Kidney tubule cell (primary cell): ENCODE measurements at regions not wholly inside any gene's neighbourhood (a gene's known extent, or its start where the extent isn't known, plus 50 kb on each side); places are given as distances from the start of the nearest gene placed in this dataset.

Experiments
- DNase-seq: peaks from one replicate; pipeline ENCODE4 v3.0.0-alpha.2; 2018; ENCODE audit warnings: low spot score

DNA sequence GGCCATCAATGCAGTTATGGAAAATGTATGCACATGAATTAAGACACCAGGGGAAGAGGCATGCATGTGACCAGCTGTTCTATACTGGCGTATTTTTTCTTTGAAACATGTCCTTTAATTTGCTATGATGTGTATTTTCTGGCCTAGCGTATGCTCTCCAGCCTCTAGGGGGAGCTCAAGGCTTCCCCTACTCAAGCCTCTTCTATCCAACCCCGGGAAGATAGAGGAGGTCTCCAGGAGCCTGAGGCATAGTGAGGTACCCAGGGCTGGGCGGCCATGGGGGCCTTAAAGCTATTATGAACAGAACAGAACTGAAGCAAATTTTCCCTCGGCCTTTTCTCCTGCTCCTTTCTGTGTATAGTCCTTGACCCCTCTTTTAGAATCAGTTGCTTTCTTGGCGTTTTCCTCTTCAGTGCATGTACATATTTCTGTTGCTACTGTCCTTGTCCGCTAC lies 528.9 kb downstream of the MAFB start:
- DNase-seq, result peak; percentile 55

- no peak for DNase-seq
These were observed 529.8 kb downstream of the MAFB start for GRCh38 chr20:40159276-40159675.

- no peak for DNase-seq
These were observed 532.3 kb downstream of the MAFB start for GRCh38 chr20:40156600-40157317.

DNA sequence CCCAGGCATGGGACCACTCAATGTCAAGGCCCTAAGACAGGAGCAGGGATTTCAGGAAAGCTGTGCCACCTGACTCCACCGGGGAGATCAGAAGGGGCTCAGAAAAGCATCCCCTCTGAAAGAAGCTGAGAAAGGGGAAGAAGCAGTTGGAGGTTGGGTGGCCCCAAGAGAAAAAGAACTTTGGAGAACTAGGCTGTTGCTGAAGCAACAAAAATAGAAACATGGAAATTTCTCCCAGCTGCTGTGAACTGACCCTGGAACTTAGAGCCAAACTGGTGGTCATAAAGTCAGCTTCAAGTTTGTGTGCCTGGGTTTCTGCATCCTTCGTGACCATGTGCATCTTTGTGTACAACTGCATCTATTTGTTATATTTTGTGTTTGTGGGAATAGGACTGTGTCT lies 534.5 kb downstream of the MAFB start:
- no peak for DNase-seq

- no peak for DNase-seq
These were observed 540.1 kb downstream of the MAFB start for GRCh38 chr20:40148886-40149285.

- DNase-seq, result no peak
These were observed 543.0 kb downstream of the MAFB start for GRCh38 chr20:40146071-40146470.

GRCh38 chr20:40144581-40144980 lies 544.5 kb downstream of the MAFB start:
- no peak for DNase-seq

- DNase-seq, result peak; percentile 37
These were observed 554.9 kb downstream of the MAFB start for GRCh38 chr20:40134176-40134575.

DNA sequence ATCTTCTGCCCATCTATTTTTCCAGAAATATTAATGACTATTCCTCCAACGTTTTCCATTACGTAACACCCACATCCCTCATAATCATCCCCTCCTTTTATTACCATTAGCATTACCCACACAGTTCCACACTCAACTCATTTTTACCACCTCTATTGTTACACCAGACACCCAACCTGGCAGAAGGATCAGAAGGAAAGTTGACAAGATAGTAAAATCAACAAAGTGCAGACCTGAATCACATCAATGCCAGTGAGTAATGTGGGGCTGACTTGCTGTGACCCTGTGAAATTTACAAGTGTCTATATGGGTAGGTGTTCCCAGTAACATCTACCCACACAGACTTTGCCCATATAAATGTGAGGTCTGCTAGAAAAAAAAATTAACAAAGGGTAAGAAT lies 568.2 kb downstream of the MAFB start:
- DNase-seq, result no peak

DNA sequence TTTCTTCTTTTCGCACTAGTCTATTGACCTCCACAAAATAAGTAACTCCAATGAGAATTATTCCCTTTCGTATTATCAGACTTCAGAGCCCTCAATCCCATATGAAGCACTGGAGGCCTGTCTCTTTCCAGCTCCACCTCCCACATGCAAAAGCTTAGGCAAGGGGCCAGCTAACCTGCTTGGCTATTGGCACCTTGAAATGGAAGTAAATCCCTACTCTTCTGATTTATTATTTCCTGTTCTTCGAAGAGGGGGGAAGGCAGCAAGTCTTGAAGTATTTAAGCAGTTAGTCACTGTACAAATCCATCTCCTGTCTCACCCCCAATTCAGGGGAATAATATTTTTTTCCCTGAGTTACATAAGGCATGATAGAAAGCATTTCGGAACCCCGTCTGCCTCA lies 577.8 kb downstream of the MAFB start:
- DNase-seq, result peak; percentile 58

DNA sequence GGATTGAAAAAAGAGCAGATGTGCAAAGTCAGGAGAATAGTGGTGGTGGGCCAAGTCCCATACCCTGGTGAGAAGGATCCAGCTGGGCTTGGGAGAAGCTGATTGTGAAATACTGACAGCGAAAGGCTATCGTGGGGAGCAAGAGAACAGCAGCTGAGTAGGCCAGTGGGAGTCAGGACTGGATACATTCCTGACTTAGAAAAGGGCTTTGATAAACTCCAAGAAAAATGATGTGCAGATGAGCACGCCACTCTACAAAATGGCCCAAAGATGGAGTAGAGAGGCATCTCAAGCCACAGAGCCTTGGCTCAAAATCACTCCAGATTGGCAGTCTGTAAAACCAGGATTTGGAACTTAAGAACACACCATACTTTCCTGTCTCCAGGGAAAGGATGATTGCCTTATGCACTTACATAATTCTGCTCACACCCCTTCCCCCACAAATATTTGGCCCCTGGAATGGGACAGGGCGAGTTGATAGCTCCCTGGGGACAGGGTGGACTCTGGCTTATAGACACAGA lies 578.7 kb downstream of the MAFB start:
- DNase-seq, result no peak

DNA sequence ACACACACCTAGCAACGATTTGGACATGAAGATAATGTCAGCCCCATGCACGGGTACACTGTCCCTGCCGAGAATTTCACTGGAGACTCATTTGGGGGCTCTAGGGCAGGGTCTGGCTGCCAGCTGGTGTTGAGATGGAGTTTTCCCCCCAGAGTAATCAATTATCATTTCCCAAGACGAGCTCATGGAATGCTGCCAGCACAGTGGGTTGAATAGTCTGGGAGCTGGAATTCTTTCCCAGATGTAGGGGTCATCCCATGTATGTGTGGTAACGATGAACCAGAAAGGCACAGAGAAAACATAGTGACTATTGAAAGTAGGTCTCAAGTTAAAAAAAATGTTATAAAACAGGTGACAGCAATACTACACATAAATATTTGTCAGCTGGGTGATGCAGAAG lies 579.9 kb downstream of the MAFB start:
- no peak for DNase-seq

DNA sequence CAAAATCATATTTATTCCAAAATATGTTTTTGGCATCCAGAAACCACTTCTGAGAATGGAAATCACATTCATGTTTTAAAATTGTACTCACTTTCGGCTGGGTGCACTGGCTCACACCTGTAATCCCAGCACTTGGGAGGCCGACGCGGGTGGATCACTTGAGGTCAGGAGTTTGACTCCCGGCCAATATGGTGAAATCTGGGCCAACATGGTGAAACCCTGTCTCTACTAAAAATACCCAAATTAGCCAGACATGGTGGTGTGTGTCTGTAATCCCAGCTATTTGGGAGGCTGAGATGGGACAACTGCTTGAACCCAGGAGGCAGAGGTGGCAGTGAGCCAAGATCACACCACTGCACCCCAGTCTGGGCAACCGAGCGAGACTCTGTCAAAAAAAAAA lies 580.7 kb downstream of the MAFB start:
- no peak for DNase-seq

DNA sequence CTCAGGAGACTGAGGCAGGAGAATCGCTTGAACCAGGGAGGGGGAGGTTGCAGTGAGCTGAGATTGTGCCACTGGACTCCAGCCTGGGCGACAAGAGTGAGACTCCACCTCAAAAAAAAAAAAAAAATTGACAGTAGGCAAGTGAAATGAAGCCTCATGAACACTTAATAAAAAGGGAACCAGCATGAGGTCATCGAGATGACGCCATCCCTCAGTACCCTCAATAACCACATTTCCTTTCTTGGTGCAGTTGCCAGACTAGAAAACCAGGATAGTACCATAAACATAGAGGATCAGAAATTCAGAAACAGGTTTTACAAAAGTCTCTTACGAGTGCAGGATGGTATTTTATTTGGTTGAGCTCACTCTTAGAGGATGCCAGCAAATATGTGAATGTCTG lies 584.1 kb downstream of the MAFB start:
- DNase-seq, result peak; percentile 5

DNA sequence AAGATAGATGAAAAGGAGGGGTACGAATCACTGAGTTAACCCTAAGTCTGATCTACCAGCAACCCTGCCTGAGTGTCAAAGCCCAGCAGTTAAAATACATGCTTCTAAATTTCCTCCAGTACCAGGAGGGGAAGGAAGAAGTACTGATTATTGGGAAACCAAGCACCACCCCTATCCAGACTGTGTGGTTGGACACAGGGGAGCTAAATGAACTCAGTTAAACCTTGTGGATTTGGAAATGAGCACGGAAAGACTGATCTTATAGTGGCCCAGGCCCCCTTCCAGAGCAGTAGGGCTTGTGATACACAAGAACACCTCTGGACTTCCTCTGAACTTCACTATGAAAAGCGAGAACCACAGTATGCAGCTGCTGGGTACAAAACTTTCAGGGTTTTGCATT lies 585.6 kb downstream of the MAFB start:
- no peak for DNase-seq

GRCh38 chr20:40101560-40101959 lies 587.5 kb downstream of the MAFB start:
- DNase-seq, result no peak

DNA sequence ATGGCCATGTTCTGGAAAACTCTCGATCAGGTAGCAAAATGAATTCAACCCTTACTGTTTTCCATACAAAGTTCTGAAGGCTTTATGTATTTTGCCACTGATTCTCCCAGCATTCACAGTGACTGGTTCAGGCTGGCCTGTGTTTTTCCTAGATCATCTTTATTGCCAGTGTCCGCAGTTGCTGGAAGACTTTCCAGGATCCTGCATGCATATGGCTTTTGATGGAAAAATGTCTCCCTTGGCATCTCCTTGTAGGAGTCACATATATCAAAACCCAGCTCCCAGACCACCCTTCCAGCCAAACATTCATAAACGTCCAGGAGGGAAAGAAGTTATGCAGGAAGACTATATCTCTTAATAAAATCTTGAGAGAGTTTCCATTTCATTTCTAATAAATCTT lies 588.8 kb downstream of the MAFB start:
- no peak for DNase-seq

DNA sequence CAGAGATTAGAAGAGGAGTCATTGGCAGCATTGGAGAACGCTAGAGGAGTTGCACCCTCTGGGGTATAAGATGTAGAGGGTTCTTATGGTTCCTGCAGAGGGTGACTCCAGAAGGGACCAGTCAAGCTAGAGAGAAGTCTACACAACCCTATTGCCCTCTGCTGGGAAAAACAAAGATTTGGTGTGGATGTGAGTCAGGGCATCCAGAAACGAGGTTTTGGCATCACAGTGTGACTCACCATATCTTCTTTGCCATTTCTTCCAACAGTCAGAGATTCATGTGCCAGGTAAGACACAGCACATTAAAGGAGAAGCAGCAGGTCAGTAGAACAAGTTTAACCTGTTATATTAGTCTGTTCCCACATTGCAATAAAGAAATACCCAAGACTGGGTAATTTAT lies 598.8 kb downstream of the MAFB start:
- DNase-seq, result peak; percentile 25

DNA sequence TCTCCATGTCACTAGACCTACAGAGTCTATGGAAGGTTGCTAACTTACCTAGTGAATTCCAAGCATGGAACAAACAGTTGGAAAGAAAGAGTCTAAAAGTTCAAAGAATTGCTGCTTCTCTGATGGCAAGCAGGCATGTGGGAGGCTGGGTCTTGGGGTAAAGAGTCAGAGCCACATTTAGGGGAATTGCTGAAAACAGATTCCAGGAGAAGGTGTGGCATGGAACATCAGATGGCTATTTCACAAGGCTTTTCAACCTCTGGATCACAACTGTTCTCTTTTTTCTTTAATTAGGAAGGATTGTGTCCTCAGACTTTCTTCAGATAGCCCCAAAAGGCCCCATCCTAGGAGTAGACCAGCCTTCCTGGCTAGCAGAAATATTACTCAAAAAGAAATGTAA lies 601.5 kb downstream of the MAFB start:
- no peak for DNase-seq

DNA sequence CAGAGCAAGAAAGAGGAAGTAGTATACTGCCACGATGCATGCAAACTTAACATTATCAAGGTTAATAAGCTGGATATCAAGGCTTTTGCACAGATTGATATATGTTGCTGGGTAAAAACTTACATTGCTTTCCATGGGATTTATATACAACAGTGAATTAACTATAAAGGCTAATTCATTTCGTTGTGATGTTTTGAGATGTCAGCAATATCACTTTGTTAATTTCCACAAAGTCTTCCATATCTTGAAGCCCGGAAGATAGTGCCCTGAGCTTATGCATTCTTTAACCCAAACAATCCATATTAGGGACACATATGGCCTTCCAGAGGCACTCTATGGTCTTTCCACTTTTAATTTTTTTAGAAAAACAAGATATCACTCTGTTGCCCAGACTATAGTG lies 603.5 kb downstream of the MAFB start:
- no peak for DNase-seq

GRCh38 chr20:40082436-40082835 lies 606.6 kb downstream of the MAFB start:
- DNase-seq, result no peak

DNA sequence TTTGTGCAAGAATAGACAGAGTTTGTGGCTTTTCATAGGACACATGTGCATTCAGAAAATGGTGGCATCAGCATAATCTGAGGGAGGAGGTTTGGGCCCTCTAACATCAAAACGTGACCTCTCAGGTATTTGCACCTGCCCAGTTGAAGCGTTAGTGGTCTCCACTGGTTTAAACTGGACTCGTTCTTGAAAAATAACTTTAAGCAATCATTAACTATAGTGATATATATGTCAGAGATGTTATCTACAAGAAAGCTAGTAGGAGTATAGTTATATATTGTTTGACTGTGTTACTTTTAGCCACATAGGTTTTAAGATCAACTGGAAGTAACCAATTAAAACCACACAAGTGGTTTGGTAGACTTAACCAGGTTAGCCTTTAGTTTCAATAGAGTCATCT lies 607.4 kb downstream of the MAFB start:
- DNase-seq, result no peak

- DNase-seq, result no peak
These were observed 608.9 kb downstream of the MAFB start for GRCh38 chr20:40080041-40080652.
